ENCODE measurements at regions not wholly inside any gene's neighbourhood (a gene's known extent, or its start where the extent isn't known, plus 50 kb on each side); places are given as distances from the start of the nearest gene placed in this dataset.

GRCh38 chr12:67797185-67797741 lies 148.7 kb downstream of the DYRK2 start:
- TF ChIP-seq PITX1 (CRISPR knock-in tag; IDR thresholded peaks at IDR 0.05) (no peak), SETDB1 (CRISPR knock-in tag; IDR thresholded peaks at IDR 0.05; ENCODE audit: borderline replicate concordance) (no peak), ZHX2 (IDR thresholded peaks at IDR 0.05; ENCODE audit: low read depth) (no peak), ZHX2 (CRISPR knock-in tag; IDR thresholded peaks at IDR 0.05; ENCODE audit: borderline replicate concordance) (no peak), ZFYVE20 (CRISPR knock-in tag; IDR thresholded peaks at IDR 0.05; ENCODE audit: borderline replicate concordance, low read depth) (no peak), ZNF274 (CRISPR knock-in tag; IDR thresholded peaks at IDR 0.05) (no peak), ZFY (CRISPR knock-in tag; IDR thresholded peaks at IDR 0.05) (no peak), USF2 (IDR thresholded peaks at IDR 0.05; ENCODE audit: low read depth, low read length) (no peak), USF2 (CRISPR knock-in tag; IDR thresholded peaks at IDR 0.05; ENCODE audit: borderline replicate concordance) (no peak), CTCF (CRISPR knock-in tag; IDR thresholded peaks at IDR 0.05) (no peak)
